OCI-LY7 (cell line): ENCODE measurements at regions not wholly inside any gene's neighbourhood (a gene's known extent, or its start where the extent isn't known, plus 50 kb on each side); places are given as distances from the start of the nearest gene placed in this dataset.

Experiments
- BruUV-seq: library from RNA; stranded (reverse); fragments of 400-500 nt; replicated peaks from 2 replicates; lab custom pipeline; 2021; lab: Mats Ljungman, UMichigan
- CTCF ChIA-PET: fragments of 300-600 bp; sonication (Branson Sonifier 250); formaldehyde crosslinking; loops from one replicate; lab custom pipeline; 2022; ENCODE audit warnings: antibody characterized with exemption; ENCODE audit not compliant: unreplicated experiment; lab: Charles Lee
- POLR2A ChIA-PET: fragments of 300-600 bp; sonication (Branson Sonifier 250); formaldehyde crosslinking; loops from one replicate; lab custom pipeline; 2022; ENCODE audit warnings: antibody characterized with exemption; lab: Charles Lee
- DNase-seq: peaks from one replicate; pipeline ENCODE4 v3.0.0-alpha.2; 2015; ENCODE audit warnings: low spot score
- H2AFZ ChIP-seq: fragments of 200-600 bp; sonication (generic), shearing (Covaris generic); 2 replicates; pipeline ENCODE4 v1.6.1; 2014; ENCODE audit warnings: mild to moderate bottlenecking, antibody characterized with exemption, low read length, moderate library complexity
- H3K27ac ChIP-seq: fragments of 200-600 bp; sonication (generic); 2 replicates; pipeline ENCODE4 v1.5.1; 2014; ENCODE audit warnings: mixed run types, low read depth, mild to moderate bottlenecking, moderate library complexity, low read length, inconsistent platforms; ENCODE audit not compliant: poor library complexity, severe bottlenecking
- H3K36me3 ChIP-seq: fragments of 200-600 bp; sonication (generic); 2 replicates; pipeline ENCODE4 v1.6.1; 2014; ENCODE audit warnings: mild to moderate bottlenecking, antibody characterized with exemption, low read length, moderate library complexity, mixed read lengths; ENCODE audit not compliant: insufficient read depth
- H3K4me1 ChIP-seq: fragments of 200-600 bp; sonication (generic); 2 replicates; pipeline ENCODE4 v1.5.1; 2014; ENCODE audit warnings: mild to moderate bottlenecking, low read length; ENCODE audit not compliant: insufficient read depth, poor library complexity, severe bottlenecking
- H3K4me2 ChIP-seq: fragments of 200-600 bp; sonication (generic); 2 replicates; pipeline ENCODE4 v1.6.1; 2014; ENCODE audit warnings: mild to moderate bottlenecking, low read length
- H3K4me3 ChIP-seq: fragments of 200-600 bp; sonication (generic); 2 replicates; pipeline ENCODE4 v1.5.1; 2014; ENCODE audit warnings: mild to moderate bottlenecking, low read depth, low read length; ENCODE audit not compliant: poor library complexity, severe bottlenecking
- H3K79me2 ChIP-seq: fragments of 200-600 bp; sonication (generic); 2 replicates; pipeline ENCODE4 v1.6.1; 2016; ENCODE audit warnings: low read depth, mild to moderate bottlenecking, low read length, moderate library complexity, mixed read lengths; ENCODE audit not compliant: insufficient read depth
- H3K9me2 ChIP-seq: fragments of 200-600 bp; sonication (generic); 2 replicates; pipeline ENCODE4 v1.6.1; 2016; ENCODE audit warnings: mild to moderate bottlenecking, low read length, mixed read lengths; ENCODE audit not compliant: insufficient read depth
- H3K9me3 ChIP-seq: fragments of 200-600 bp; sonication (generic); 2 replicates; pipeline ENCODE4 v1.6.1; 2014; ENCODE audit warnings: mild to moderate bottlenecking, mixed run types, low read length, mixed read lengths
- H4K20me1 ChIP-seq: fragments of 200-600 bp; sonication (generic); 2 replicates; pipeline ENCODE4 v1.6.1; 2014; ENCODE audit warnings: mild to moderate bottlenecking, antibody characterized with exemption, low read length, moderate library complexity, mixed read lengths; ENCODE audit not compliant: insufficient read depth
- EZH2phosphoT487 ChIP-seq: fragments of 200-600 bp; sonication (generic); IDR thresholded peaks from 2 replicates; pipeline ENCODE4 v1.6.1; 2018; ENCODE audit warnings: low read depth, borderline replicate concordance, mild to moderate bottlenecking, mixed run types, antibody characterized with exemption, low read length, moderate library complexity, mixed read lengths
- intact Hi-C: fragments of 100-400 bp; cut with micrococcal nuclease; formaldehyde crosslinking; loops from one replicate; pipeline ENCODE4 v1.10.0; 2022; ENCODE audit not compliant: unreplicated experiment
- TF ChIP-seq, protein P1 (sequence below): fragments of 200-600 bp; sonication (generic); conservative IDR thresholded peaks from 2 replicates; pipeline ENCODE4 v1.5.1; 2014; ENCODE audit warnings: mild to moderate bottlenecking, antibody characterized with exemption, low read length, moderate library complexity, mixed read lengths

DNA sequence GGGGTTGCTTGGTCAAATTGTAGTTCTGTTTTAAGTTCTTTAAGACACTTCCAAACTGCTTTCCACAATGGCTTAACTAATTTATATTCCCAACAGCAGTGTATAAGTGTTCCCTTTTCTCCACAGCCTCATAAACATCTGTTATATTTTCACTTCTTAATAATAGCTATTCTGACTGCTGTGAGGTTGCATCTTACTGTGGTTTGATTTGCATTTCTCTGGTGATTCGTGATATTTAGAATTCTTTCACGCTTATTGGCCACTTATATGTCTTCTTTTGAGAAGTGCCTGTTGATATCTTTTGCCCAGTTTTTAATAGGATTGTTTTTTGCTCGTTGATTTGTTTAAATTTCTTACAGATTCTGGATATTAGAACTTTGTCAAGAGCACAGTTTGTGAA is 278.6 kb upstream of the ITM2A start:
- no peak overlapping the region for H3K27ac ChIP-seq
- H3K9me3 ChIP-seq, result no peaks in the 10 kb centered on the region
- no peaks in the 10 kb centered on the region for H3K79me2 ChIP-seq
- intact Hi-C loops, result no loop called here
- H4K20me1 ChIP-seq, result no peaks in the 10 kb centered on the region
- no peaks in the 10 kb centered on the region for H3K4me1 ChIP-seq
- ChIA-PET CTCF (no interaction called here), POLR2A (no interaction called here)
- no peak overlapping the region for H2AFZ ChIP-seq
- H3K4me3 ChIP-seq, result no peak overlapping the region
- no TSS peak for BruUV-seq
- H3K4me2 ChIP-seq, result no peak overlapping the region
- DNase-seq, result no peak
- H3K36me3 ChIP-seq, result no peaks in the 10 kb centered on the region
- TF ChIP-seq, protein P1, sequence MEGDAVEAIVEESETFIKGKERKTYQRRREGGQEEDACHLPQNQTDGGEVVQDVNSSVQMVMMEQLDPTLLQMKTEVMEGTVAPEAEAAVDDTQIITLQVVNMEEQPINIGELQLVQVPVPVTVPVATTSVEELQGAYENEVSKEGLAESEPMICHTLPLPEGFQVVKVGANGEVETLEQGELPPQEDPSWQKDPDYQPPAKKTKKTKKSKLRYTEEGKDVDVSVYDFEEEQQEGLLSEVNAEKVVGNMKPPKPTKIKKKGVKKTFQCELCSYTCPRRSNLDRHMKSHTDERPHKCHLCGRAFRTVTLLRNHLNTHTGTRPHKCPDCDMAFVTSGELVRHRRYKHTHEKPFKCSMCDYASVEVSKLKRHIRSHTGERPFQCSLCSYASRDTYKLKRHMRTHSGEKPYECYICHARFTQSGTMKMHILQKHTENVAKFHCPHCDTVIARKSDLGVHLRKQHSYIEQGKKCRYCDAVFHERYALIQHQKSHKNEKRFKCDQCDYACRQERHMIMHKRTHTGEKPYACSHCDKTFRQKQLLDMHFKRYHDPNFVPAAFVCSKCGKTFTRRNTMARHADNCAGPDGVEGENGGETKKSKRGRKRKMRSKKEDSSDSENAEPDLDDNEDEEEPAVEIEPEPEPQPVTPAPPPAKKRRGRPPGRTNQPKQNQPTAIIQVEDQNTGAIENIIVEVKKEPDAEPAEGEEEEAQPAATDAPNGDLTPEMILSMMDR, result no peak
- no peak for TF ChIP-seq EZH2phosphoT487
- H3K9me2 ChIP-seq, result no peaks in the 10 kb centered on the region

DNA sequence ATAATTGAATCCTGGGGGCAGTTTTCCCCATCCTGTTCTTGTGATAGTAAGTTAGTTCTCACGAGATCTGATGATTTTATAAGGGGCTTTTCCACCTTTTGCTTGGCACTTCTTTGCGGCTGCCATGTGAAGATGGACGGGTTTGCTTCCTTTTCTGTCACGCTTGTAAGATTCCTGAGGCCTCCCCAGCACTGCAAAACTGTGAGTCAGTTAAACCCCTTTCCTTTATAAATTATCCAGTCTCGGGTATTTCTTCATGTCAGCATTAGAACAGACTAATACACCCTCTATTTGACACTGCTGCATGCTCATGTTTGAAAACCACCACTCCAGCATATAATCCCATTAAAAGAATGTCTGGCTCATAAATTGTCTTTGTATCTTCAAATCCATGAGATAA is 264.4 kb upstream of the ITM2A start:
- no TSS peak for BruUV-seq
- CTCF ChIA-PET, result no interaction called here
- no peak overlapping the region for H3K4me3 ChIP-seq
- no peaks in the 10 kb centered on the region for H3K79me2 ChIP-seq
- no peaks in the 10 kb centered on the region for H4K20me1 ChIP-seq
- no peak overlapping the region for H3K4me2 ChIP-seq
- H2AFZ ChIP-seq, result no peak overlapping the region
- intact Hi-C loops, result no loop called here
- no peaks in the 10 kb centered on the region for H3K9me2 ChIP-seq
- H3K36me3 ChIP-seq, result no peaks in the 10 kb centered on the region
- H3K4me1 ChIP-seq, result no peaks in the 10 kb centered on the region
- POLR2A ChIA-PET, result no interaction called here
- H3K9me3 ChIP-seq, result no peaks in the 10 kb centered on the region
- no peak for DNase-seq
- no peak overlapping the region for H3K27ac ChIP-seq
- TF ChIP-seq, protein P1, result no peak
- TF ChIP-seq EZH2phosphoT487, result no peak

DNA sequence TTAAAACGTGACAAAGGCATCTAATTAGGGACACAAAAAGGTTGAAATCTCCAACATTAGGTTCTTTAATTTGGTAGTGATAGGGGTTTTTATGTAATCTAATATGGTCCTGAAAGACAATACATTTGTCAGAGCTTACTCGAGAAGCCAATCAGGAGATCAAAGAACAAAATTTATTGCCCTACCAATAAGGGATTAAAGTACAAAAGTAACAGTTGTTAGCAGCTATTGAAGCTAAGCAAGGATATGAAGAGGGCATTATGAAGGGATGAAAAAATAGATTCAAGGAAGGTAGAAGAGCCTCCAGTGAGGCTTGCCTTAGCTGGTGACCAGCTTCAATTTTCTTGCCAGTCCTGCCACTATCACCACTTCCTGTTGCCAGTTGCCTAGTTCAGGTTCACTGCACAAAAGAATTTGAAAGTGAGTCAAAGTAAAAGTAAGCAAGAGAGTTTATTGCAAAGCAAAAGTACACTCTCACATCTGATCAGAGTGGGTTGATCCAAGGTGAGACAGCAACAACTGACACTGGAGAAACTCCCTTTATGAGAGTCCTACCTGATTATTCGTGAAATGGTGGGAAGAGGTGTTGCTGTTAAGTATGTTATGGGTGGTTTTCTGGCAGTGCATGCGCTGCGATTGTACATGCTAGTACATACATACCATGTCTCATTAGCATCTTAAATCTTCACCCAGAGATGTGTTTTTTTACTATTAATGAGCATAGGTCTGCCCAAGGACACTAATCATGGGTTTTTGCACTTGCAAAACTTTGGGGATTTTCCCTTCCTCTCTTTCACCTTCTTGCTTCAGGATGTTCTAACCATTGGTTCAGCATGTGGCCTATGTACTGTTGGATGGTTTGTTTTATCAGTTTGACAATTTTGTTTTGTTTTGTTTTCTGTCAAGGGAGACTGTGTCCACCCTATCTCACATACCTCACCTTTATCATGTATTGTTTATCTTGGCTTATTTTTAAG is 263.2 kb upstream of the ITM2A start:
- Histone ChIP-seq H4K20me1 (no peaks in the 10 kb centered on the region), H3K9me3 (no peaks in the 10 kb centered on the region), H3K27ac (no peak overlapping the region), H3K4me3 (no peak overlapping the region), H3K4me1 (no peaks in the 10 kb centered on the region), H3K36me3 (no peaks in the 10 kb centered on the region), H3K4me2 (no peak overlapping the region), H2AFZ (no peak overlapping the region), H3K79me2 (no peaks in the 10 kb centered on the region), H3K9me2 (no peaks in the 10 kb centered on the region)
- CTCF ChIA-PET, result no interaction called here
- POLR2A ChIA-PET, result no interaction called here
- DNase-seq, result no peak
- no TSS peak for BruUV-seq
- no peak for TF ChIP-seq EZH2phosphoT487
- TF ChIP-seq, protein P1, result no peak
- intact Hi-C loops, result no loop called here
